ENCODE measurements at regions not wholly inside any gene's neighbourhood (a gene's known extent, or its start where the extent isn't known, plus 50 kb on each side); places are given as distances from the start of the nearest gene placed in this dataset.

GRCh38 chr17:12388226-12388625 lies 277.5 kb upstream of the MYOCD start:
- DNase-seq = no peak

- DNase-seq = no peak
Observed at GRCh38 chr17:12389421-12389820, 276.3 kb upstream of the MYOCD start.

- DNase-seq = no peak
Observed at GRCh38 chr17:12390631-12391030, 275.1 kb upstream of the MYOCD start.

- DNase-seq = no peak
Observed at GRCh38 chr17:12391468-12391867, 274.2 kb upstream of the MYOCD start.

- DNase-seq = peak; percentile 11
Observed at GRCh38 chr17:12395733-12396354, 269.8 kb upstream of the MYOCD start.

DNA sequence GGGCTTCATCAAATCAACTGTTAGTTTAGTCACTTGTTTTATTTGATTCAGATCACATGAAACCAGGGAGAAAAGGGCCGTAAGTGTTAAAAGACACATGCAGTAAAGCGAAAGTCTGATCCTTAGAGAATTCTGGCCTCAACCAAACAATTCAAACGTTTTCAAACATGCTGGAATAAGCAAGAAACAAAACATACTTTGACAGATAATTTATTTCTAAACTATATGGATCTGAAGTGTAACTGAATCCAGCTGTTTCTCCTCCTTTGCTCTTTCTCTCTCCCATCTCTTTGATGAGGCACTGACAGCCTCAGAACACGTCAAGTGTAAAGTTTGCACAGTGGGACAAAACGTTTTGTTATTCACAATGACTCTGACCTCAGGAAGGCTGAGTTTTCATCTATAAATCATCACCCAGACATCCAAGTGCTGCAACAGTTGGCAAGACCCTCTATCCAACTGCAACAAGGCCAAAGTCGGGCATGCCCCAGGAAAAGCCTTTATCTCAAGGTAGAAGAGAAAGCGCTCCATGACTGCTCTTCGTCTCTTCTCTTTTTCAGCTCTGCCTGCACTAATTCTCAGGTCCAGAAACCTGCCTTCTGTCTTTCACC lies 267.1 kb upstream of the MYOCD start:
- no peak for DNase-seq

- no peak for DNase-seq
Observed at GRCh38 chr17:12402963-12403622, 262.6 kb upstream of the MYOCD start.

GRCh38 chr17:12403881-12404398 lies 261.8 kb upstream of the MYOCD start:
- DNase-seq = no peak

DNA sequence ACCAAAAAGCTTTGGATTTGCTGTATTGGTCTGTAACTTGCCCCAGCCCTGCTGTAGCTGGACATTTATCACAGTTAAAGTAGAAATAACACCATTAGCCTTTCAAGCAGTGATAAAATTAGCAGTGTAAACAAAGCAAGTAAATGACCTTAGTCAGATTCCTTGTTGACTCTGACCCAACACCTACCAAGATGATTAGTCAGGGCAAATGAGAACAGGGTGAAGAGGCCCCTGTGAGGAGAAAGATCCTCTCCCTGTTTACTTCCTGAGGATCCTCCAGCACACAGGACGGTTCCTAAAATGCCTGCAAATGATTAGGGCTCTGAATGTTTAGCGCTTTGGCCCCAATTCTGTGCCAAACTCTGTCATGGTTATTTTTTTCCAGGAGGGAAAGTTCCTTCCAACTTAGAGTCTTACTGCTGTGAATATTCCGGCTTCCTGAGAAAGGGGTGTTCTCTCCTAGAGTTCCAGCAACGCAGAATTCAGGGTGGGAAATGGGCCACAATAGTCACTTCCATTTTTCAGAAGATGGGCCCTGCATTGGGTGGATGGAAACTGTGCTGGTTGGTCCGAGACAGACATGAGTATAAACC lies 259.0 kb upstream of the MYOCD start:
- DNase-seq = no peak

DNA sequence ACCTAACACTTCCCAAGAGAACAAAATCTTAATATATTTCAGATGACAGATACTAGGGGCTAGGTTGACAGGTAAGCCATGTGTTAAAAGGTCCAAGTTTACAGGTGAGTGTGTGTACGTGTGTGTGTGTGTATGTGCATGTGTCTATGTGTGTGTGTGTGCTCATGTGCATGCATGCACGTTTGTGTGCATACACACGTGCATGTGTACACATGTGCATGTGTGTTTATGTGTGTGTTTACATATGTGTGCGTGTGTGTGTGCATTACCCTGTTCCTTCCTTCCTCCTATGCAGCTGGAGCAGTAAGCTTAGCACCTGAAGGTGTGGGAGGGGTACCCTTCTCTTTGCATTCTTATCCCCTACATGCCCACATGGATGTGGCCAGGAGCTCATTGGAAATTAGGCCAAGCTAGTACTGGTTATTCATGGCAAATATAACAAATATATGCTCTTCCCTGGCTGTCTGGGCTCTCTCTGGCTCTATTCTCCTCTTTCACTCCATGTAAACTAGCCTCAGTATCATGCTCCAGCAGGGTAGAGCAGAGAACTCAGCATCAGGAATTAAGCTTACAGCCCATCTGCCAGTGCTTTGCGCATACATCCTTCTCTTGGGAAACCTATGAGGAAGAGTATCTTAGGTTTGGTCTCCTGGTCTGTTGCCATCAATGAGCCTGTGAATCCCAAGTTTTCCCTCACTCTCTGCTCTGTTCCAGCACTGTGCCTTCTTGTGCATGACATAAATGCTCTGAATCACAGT lies 258.0 kb upstream of the MYOCD start:
- DNase-seq = no peak

- DNase-seq = no peak
Observed at GRCh38 chr17:12409082-12409481, 256.6 kb upstream of the MYOCD start.

DNA sequence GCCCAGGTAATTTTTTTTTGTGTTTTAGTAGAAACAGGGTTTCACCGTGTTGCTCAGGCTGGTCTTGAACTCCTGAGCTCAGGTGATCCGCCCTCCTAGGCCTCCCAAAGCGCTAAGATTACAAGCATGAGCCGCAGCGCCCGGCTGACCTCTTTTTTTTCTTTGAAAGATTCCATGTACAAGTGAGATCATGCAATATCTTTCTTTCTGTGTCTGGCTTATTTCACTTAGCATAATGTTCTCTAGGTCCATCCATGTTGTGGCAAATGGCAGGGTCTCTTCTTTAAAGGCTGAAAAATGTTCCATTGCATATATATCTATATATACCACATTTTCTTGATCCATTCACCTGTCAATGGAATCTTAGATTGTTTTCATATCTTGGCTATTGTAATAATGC lies 255.0 kb upstream of the MYOCD start:
- DNase-seq = no peak

DNA sequence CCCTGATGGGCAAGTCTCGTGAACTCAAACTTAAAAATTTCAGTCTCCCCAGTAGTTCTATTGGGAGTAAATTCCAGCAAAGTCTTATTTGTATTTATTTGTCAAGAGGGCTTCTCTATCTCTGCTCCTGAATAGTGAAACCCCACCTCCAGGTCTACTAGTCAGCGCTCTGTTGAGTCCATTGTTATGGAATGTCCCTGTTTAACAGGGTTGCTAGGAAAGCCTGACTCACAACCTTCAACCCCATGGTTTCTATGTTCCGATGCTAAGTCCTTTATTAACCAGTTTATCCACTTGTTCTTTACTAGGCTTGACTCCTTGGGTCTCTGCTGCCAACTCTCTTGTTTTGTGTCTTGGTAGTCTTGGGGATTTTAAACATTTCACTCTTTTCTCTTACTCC lies 250.7 kb upstream of the MYOCD start:
- DNase-seq = no peak

DNA sequence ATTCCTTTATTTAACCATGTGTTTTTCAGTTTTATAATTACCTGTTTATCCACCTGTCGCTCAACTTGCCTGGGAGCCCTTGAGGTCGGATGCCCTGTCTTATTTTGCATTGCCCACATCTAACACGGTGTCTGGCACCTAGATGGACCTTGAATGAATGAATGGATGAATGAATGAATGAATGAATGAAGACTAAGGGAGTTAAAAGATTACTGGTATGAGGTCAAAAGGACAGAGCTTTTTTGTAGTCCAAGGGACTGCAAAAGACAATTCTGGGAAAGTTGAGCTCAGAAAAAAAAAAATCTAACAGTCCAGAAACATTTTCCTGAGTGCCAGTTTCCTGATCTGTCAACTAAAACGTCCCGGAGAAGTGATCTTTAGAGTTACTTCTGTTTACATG lies 244.6 kb upstream of the MYOCD start:
- DNase-seq = no peak

- DNase-seq = no peak
Observed at GRCh38 chr17:12421646-12422306, 243.9 kb upstream of the MYOCD start.

GRCh38 chr17:12422651-12423050 lies 243.0 kb upstream of the MYOCD start:
- no peak for DNase-seq

- DNase-seq = no peak
Observed at GRCh38 chr17:12423337-12423736, 242.4 kb upstream of the MYOCD start.

GRCh38 chr17:12429116-12429515 lies 236.6 kb upstream of the MYOCD start:
- DNase-seq = no peak

GRCh38 chr17:12431188-12431587 lies 234.5 kb upstream of the MYOCD start:
- no peak for DNase-seq

DNA sequence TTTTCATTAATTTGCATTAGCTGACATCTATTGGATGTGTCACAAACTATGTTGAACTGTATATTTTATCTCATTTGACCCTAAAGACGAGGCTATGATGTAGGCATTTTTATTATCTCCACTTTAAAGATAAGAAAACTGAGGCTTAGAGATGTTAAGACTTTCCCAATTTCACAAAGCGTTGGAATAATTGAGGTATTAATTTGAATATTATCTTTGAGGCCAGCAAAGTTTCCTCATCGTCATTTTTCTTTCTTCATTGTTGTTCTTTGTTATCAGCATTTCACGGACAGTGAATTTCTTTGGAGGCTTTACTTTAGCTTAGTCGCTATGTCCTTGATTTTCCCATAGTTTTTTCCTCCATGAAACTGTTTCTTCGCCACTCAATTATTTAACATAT lies 227.5 kb upstream of the MYOCD start:
- no peak for DNase-seq

DNA sequence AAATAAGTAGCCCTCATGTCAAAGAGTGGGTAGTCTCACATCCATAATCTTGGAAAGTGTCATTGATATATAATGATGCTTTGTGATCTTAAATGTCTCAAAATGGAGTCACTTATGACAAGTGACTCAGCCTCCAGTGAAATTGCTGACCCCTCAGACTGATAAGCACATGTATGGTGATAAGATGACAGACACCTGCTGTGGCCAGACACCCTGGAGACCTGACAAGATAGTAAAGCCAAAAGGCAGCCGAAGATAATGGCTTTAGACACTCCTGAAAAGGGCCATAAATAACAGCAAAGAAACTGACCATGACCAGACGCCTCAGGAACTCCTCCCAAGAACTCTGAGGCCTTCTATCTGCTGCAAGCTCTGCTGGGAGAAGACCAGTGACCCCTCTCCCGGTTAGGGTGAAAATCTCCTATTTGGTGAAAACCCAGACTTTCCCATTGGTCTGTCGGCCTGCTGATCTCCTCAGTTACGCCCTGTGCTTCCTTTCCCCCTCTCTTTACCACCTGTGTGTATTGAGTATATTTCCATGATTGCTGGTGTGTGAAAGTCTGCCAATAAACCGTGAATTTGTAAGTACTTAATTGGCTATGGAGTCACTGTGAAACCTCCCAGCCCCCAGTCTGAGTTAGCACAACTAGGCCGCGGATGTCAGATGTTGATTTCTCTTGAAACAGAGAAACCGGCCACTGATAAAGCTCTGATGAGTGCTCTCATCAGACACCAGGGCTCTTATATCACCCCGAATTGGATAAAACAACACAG lies 226.7 kb upstream of the MYOCD start:
- no peak for DNase-seq

DNA sequence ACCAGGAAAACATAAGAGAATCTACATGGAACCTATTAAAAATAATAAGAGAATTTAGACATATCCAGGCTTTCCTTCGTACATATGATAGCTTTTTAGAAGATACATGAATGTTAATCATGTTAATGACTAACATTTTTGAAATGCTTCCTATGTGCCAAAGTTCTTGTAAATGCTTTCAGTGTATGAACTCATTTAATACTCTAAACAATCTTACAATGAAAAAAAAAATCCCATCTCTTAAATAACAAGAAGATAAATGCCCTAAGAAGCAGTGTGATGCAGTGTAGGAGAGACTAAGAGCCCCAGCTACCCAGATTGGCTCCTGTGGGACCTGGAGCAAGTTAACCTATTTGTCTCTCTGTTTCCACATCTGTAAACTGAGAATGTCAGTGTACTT lies 220.4 kb upstream of the MYOCD start:
- no peak for DNase-seq
